HG03135 (cell line): ENCODE measurements at regions not wholly inside any gene's neighbourhood (a gene's known extent, or its start where the extent isn't known, plus 50 kb on each side); places are given as distances from the start of the nearest gene placed in this dataset.
"Not testable (repeated sequence)": the region's sequence is repeated elsewhere in the genome, so short reads cannot be mapped to it uniquely, and the experiment has no call there.

Source experiments
- ATAC-seq: cut with Tn5 transposase; IDR thresholded peaks from one replicate; pipeline ENCODE4 v1.9.1; 2021; ENCODE audit warnings: mild to moderate bottlenecking, moderate library complexity; ENCODE audit not compliant: unreplicated experiment

- no peak for ATAC-seq
These were observed 220.1 kb upstream of the MSX2 start for GRCh38 chr5:174504266-174504726.

GRCh38 chr5:174505621-174506020 lies 218.8 kb upstream of the MSX2 start:
- ATAC-seq, result no peak

GRCh38 chr5:174510782-174511453 lies 213.5 kb upstream of the MSX2 start:
- ATAC-seq, result not testable (repeated sequence)

- no peak for ATAC-seq
These were observed 212.6 kb upstream of the MSX2 start for GRCh38 chr5:174511714-174512253.

GRCh38 chr5:174514325-174514724 lies 210.1 kb upstream of the MSX2 start:
- no peak for ATAC-seq

- ATAC-seq, result no peak
These were observed 209.4 kb upstream of the MSX2 start for GRCh38 chr5:174514983-174515394.

GRCh38 chr5:174516741-174517140 lies 207.6 kb upstream of the MSX2 start:
- no peak for ATAC-seq

- ATAC-seq, result no peak
These were observed 205.9 kb upstream of the MSX2 start for GRCh38 chr5:174518512-174518911.

- no peak for ATAC-seq
These were observed 203.7 kb upstream of the MSX2 start for GRCh38 chr5:174520420-174521396.

GRCh38 chr5:174521449-174521848 lies 202.9 kb upstream of the MSX2 start:
- ATAC-seq, result no peak

- no peak for ATAC-seq
These were observed 201.7 kb upstream of the MSX2 start for GRCh38 chr5:174522480-174523260.

GRCh38 chr5:174523311-174524071 lies 200.9 kb upstream of the MSX2 start:
- ATAC-seq, result no peak

- no peak for ATAC-seq
These were observed 200.0 kb upstream of the MSX2 start for GRCh38 chr5:174524351-174524750.

GRCh38 chr5:174526177-174526576 lies 198.2 kb upstream of the MSX2 start:
- ATAC-seq, result no peak

GRCh38 chr5:174527916-174528540 lies 196.4 kb upstream of the MSX2 start:
- ATAC-seq, result no peak

GRCh38 chr5:174528821-174529544 lies 195.4 kb upstream of the MSX2 start:
- no peak for ATAC-seq

- ATAC-seq, result no peak
These were observed 194.3 kb upstream of the MSX2 start for GRCh38 chr5:174529925-174530681.

- ATAC-seq, result no peak
These were observed 192.6 kb upstream of the MSX2 start for GRCh38 chr5:174531782-174532191.
